AG04450 (cell line): ENCODE measurements at regions not wholly inside any gene's neighbourhood (a gene's known extent, or its start where the extent isn't known, plus 50 kb on each side); places are given as distances from the start of the nearest gene placed in this dataset.

Experiments used
- CTCF ChIA-PET: fragments of 300-600, 350-600 bp; formaldehyde crosslinking; extraction: SDS; loops from one replicate; lab custom pipeline; 2022; ENCODE audit warnings: antibody characterized with exemption, inconsistent platforms; lab: Charles Lee
- POLR2A ChIA-PET: fragments of 350-600 bp; formaldehyde crosslinking; extraction: SDS; loops from one replicate; lab custom pipeline; 2021; ENCODE audit warnings: antibody characterized with exemption, inconsistent platforms; lab: Yijun Ruan, JAX
- DNase-seq: peaks from one replicate; pipeline ENCODE4 v3.0.0-alpha.2; 2011; ENCODE audit warnings: low read depth, low spot score
- H3K27ac ChIP-seq: one replicate; pipeline ENCODE4 v1.5.1; 2012; ENCODE audit warnings: low read depth, low read length, control low read depth
- H3K27me3 ChIP-seq: one replicate; pipeline ENCODE4 v1.6.0; 2012; ENCODE audit warnings: low read length; ENCODE audit not compliant: control insufficient read depth, insufficient read depth
- H3K4me3 ChIP-seq: 2 replicates; pipeline ENCODE4 v1.5.1; 2011; ENCODE audit warnings: mild to moderate bottlenecking, low read depth, low read length, control low read depth
- H3K9me3 ChIP-seq: 2 replicates; pipeline ENCODE4 v1.5.1; 2012; ENCODE audit warnings: low read length; ENCODE audit not compliant: control insufficient read depth, insufficient read depth
- TF ChIP-seq, protein P1 (sequence below): IDR thresholded peaks from 2 replicates; pipeline ENCODE4 v1.5.1; 2011; ENCODE audit warnings: low read depth, low read length, control low read depth, inconsistent platforms

DNA sequence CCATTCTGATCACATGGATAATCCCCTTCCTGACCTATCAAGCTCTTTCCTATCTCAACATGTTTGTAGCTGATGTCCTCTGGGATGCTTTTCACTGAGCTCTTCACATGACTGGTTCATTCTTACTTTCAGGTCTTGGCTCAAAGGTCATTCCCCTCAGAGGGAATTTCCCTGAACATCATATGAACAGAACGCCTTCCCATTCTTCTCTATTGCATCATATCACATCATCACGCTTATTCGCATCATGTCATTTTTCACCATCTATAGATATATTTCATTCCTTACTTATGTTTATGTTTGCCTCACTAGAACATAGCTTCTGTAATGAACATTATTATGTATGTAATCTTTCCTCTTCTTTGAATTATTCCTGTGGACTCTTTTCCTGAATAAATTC, 178.9 kb upstream of the APCDD1 start:
- CTCF ChIA-PET: no interaction called here
- TF ChIP-seq, protein P1, sequence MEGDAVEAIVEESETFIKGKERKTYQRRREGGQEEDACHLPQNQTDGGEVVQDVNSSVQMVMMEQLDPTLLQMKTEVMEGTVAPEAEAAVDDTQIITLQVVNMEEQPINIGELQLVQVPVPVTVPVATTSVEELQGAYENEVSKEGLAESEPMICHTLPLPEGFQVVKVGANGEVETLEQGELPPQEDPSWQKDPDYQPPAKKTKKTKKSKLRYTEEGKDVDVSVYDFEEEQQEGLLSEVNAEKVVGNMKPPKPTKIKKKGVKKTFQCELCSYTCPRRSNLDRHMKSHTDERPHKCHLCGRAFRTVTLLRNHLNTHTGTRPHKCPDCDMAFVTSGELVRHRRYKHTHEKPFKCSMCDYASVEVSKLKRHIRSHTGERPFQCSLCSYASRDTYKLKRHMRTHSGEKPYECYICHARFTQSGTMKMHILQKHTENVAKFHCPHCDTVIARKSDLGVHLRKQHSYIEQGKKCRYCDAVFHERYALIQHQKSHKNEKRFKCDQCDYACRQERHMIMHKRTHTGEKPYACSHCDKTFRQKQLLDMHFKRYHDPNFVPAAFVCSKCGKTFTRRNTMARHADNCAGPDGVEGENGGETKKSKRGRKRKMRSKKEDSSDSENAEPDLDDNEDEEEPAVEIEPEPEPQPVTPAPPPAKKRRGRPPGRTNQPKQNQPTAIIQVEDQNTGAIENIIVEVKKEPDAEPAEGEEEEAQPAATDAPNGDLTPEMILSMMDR: no peak
- POLR2A ChIA-PET: no interaction called here
- H3K27ac ChIP-seq: no peak overlapping the region
- H3K27me3 ChIP-seq: no peaks in the 10 kb centered on the region
- H3K4me3 ChIP-seq: no peak overlapping the region
- DNase-seq: no peak
- no peaks in the 10 kb centered on the region for H3K9me3 ChIP-seq

DNA sequence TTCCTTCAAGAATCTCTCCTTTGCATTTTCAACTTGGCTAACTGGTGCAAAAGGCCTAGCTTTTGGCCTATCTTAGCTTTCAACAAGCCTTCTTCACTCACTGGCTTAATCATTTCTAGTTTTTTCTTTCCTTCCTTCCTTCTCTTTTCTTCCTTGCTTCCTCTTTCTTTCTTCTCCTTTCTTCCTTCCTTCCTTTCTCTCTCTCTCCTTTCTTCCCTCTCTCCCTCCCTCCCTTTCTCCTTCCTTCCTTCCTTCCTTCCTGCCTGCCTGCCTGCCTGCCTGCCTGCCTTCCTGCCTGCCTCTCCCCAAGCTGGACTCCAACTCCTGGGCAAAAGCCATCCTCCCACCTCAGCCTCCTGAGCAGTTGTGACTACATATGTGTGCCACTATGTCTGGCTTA, 176.2 kb upstream of the APCDD1 start:
- POLR2A ChIA-PET: no interaction called here
- no peak for DNase-seq
- Histone ChIP-seq H3K27ac (no peak overlapping the region), H3K9me3 (no peaks in the 10 kb centered on the region), H3K4me3 (no peak overlapping the region), H3K27me3 (no peaks in the 10 kb centered on the region)
- TF ChIP-seq, protein P1: no peak
- CTCF ChIA-PET: no interaction called here

DNA sequence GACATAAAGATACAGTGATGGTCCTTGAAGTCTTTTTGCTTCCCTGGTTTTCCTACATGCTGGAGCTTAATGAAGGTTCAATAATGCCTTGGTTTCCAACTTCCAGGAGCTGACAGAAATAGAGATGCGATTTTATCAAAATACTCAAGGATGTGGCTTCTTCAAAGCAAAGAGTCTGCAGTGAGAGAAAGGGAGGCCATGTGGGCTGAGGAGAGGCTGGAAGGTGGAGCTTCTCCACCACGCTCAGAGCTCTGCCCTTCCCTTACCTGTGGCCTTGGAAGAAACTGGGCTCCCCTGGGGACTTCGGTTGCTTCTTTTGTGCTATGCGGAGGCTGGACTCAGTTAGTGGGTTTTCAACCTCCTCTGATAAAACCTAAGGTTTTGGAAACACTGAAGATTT, 175.0 kb upstream of the APCDD1 start:
- Histone ChIP-seq H3K27me3 (peaks cover 3% of the 10 kb centered on the region), H3K27ac (no peak overlapping the region), H3K9me3 (no peaks in the 10 kb centered on the region), H3K4me3 (no peak overlapping the region)
- POLR2A ChIA-PET: no interaction called here
- TF ChIP-seq, protein P1: no peak
- CTCF ChIA-PET: no interaction called here
- no peak for DNase-seq

DNA sequence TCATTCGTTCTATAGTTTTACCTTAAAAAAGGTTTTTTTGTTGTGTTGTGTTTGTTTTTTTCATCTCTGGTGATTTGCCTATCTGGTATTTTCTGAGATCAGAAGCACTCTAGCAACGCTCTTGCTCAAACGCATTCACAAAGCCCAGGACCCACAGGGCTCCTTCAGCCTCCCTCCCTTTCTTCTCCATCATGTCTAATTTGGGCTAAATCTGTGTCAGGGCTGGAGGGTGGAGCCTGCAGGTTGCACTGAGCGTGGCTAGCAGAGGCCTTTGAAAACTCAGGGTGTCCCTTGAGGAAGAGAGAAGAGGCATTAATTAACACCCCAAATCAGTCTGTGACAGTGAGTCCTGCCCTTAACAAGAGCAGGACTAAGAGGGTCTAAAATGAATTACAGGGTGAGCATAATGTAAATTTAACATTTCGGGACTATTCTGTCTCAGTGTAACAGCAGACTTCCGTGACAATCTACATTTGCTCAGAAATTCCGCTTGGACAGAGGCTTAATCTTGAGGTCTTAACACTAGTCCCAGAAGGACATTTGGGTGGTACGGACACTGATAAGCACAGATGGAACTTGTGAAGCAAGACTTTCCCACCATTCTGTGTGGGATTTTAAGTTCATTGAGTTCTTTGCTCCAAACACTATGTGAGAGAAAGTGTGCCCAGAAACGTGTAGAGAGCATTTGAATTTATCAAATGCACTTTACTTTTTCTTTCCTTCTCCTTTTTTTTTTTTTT, 174.4 kb upstream of the APCDD1 start:
- POLR2A ChIA-PET: no interaction called here
- H3K9me3 ChIP-seq: no peaks in the 10 kb centered on the region
- no peak overlapping the region for H3K4me3 ChIP-seq
- no peak for DNase-seq
- TF ChIP-seq, protein P1: no peak
- H3K27ac ChIP-seq: no peak overlapping the region
- CTCF ChIA-PET: no interaction called here
- H3K27me3 ChIP-seq: peaks cover 3% of the 10 kb centered on the region

DNA sequence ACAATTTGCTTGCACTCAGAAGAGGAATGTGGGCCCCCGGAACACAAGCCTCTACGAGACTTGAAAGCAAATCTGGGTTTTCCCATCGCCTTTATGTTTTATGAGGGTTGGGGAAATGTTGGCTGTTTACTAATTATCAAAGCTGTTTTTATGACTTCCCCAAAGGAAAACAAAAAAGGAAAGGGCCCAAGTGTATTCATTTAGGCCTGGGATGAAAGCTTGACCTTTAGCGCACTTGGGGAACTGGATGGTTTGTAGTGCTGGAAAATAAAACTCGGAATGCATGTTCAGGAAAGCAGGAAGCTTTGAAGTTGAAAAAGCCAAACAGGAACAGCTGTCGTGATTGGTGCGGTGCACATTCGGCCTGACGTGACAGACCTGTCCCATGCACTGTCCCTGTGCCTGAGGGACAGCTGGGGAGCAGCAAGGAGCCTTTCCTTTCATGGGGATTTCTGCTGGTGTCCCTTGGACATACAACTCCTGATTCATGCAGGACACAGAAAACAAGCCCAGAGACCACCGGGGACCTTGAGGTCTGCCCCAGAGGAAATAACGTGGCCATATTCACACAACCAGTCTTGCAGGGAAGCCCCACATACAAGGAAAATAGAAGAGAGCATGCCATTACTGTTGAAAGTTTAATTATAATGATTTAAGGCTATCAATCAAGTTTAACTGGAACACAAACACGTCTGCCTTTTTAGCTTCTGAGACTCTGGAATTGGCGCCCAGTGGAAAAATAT, 169.7 kb upstream of the APCDD1 start:
- H3K27ac ChIP-seq: no peak overlapping the region
- CTCF ChIA-PET: no interaction called here
- no peaks in the 10 kb centered on the region for H3K9me3 ChIP-seq
- TF ChIP-seq, protein P1: no peak
- POLR2A ChIA-PET: no interaction called here
- H3K27me3 ChIP-seq: peaks cover 3% of the 10 kb centered on the region
- no peak overlapping the region for H3K4me3 ChIP-seq
- no peak for DNase-seq
